HG03460 (cell line): ENCODE measurements at regions not wholly inside any gene's neighbourhood (a gene's known extent, or its start where the extent isn't known, plus 50 kb on each side); places are given as distances from the start of the nearest gene placed in this dataset.
"Not testable (repeated sequence)": the region's sequence is repeated elsewhere in the genome, so short reads cannot be mapped to it uniquely, and the experiment has no call there.

ENCODE experiments used
- ATAC-seq: cut with Tn5 transposase; IDR thresholded peaks from one replicate; pipeline ENCODE4 v1.9.1; 2021; ENCODE audit not compliant: unreplicated experiment

- ATAC-seq: no peak
Observed at GRCh38 chr12:4193821-4194220, 79.7 kb upstream of the CCND2 start.

- no peak for ATAC-seq
Observed at GRCh38 chr12:4191642-4192041, 81.9 kb upstream of the CCND2 start.

- no peak for ATAC-seq
Observed at GRCh38 chr12:4191149-4191548, 82.4 kb upstream of the CCND2 start.

- no peak for ATAC-seq
Observed at GRCh38 chr12:4190366-4191063, 83.0 kb upstream of the CCND2 start.

- ATAC-seq: no peak
Observed at GRCh38 chr12:4189721-4190120, 83.8 kb upstream of the CCND2 start.

- ATAC-seq: no peak
Observed at GRCh38 chr12:4187916-4188315, 85.6 kb upstream of the CCND2 start.

GRCh38 chr12:4187315-4187714 lies 86.2 kb upstream of the CCND2 start:
- ATAC-seq: not testable (repeated sequence)

- ATAC-seq: no peak
Observed at GRCh38 chr12:4178424-4179170, 95.0 kb upstream of the CCND2 start.

- no peak for ATAC-seq
Observed at GRCh38 chr12:4177262-4177661, 96.3 kb upstream of the CCND2 start.

GRCh38 chr12:4176168-4176567 lies 97.4 kb upstream of the CCND2 start:
- ATAC-seq: no peak

- no peak for ATAC-seq
Observed at GRCh38 chr12:4174417-4174816, 99.1 kb upstream of the CCND2 start.

GRCh38 chr12:4172999-4173398 lies 100.6 kb upstream of the CCND2 start:
- no peak for ATAC-seq

- no peak for ATAC-seq
Observed at GRCh38 chr12:4171742-4172141, 101.8 kb upstream of the CCND2 start.

- no peak for ATAC-seq
Observed at GRCh38 chr12:4169959-4170358, 103.6 kb upstream of the CCND2 start.

GRCh38 chr12:4169531-4169930 lies 104.0 kb upstream of the CCND2 start:
- ATAC-seq: no peak

GRCh38 chr12:4168036-4168435 lies 105.5 kb upstream of the CCND2 start:
- no peak for ATAC-seq

GRCh38 chr12:4164559-4165558 lies 108.7 kb upstream of the CCND2 start:
- ATAC-seq: peak; percentile 65

GRCh38 chr12:4164188-4164558 lies 109.4 kb upstream of the CCND2 start:
- ATAC-seq: no peak

GRCh38 chr12:4161718-4162117 lies 111.8 kb upstream of the CCND2 start:
- no peak for ATAC-seq

- no peak for ATAC-seq
Observed at GRCh38 chr12:4160314-4161040, 113.1 kb upstream of the CCND2 start.

- no peak for ATAC-seq
Observed at GRCh38 chr12:4159851-4160250, 113.7 kb upstream of the CCND2 start.
